Suppressor macrophage treated with lipopolysaccharide for 4 hours (primary cell): ENCODE measurements at regions not wholly inside any gene's neighbourhood (a gene's known extent, or its start where the extent isn't known, plus 50 kb on each side); places are given as distances from the start of the nearest gene placed in this dataset.
A peak's percentile ranks its signal among the peaks of the same experiment; 100 is the strongest.

Experiments
- DNase-seq: peaks from one replicate; pipeline ENCODE4 v3.0.0-alpha.2; 2020

DNA sequence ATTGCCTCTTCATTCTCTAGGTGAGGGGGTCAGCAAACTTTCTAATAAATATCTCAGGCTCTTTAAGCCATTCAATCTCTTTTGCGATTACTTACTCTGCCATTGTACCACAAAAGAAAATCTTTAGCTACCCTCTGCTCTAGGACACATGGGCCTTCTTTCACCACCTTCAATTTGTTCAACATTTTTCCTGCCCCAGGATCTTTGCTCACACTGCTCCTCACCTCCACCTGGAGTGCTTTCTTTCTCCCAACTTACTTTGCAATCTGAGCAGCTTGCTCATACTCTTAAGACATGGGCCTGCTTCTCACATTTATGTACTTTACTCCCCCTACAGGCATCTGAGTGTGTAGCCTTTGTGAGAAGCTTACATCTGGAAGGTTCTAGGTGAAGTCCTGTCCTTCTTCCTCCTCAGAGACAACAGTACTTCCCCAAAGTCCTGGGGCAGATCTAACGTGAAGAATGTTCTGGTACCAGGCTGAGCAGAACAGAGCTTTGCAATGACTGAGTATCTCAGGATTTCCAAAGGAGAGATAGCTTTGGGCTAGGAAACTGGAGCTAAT, 55.0 kb upstream of the PRDM5 start:
- peak; percentile 17 for DNase-seq

GRCh38 chr4:120973207-120973606, 50.7 kb upstream of the PRDM5 start:
- DNase-seq = no peak
